HG03280 (cell line): ENCODE measurements at regions not wholly inside any gene's neighbourhood (a gene's known extent, or its start where the extent isn't known, plus 50 kb on each side); places are given as distances from the start of the nearest gene placed in this dataset.

Experiments
- ATAC-seq: cut with Tn5 transposase; IDR thresholded peaks from one replicate; pipeline ENCODE4 v1.9.1; 2021; ENCODE audit warnings: mild to moderate bottlenecking, moderate library complexity; ENCODE audit not compliant: unreplicated experiment

GRCh38 chr18:45373286-45373880 lies 241.9 kb upstream of the SLC14A2 start:
- ATAC-seq = no peak

GRCh38 chr18:45374236-45374635 lies 241.0 kb upstream of the SLC14A2 start:
- ATAC-seq = no peak

- no peak for ATAC-seq
Measured at GRCh38 chr18:45374878-45375630, 240.2 kb upstream of the SLC14A2 start.

GRCh38 chr18:45376193-45376592 lies 239.1 kb upstream of the SLC14A2 start:
- ATAC-seq = no peak

GRCh38 chr18:45378308-45378707 lies 237.0 kb upstream of the SLC14A2 start:
- ATAC-seq = no peak

- ATAC-seq = no peak
Measured at GRCh38 chr18:45378933-45379332, 236.3 kb upstream of the SLC14A2 start.

GRCh38 chr18:45379903-45380302 lies 235.4 kb upstream of the SLC14A2 start:
- no peak for ATAC-seq

- ATAC-seq = no peak
Measured at GRCh38 chr18:45381282-45381681, 234.0 kb upstream of the SLC14A2 start.

GRCh38 chr18:45383228-45383627 lies 232.0 kb upstream of the SLC14A2 start:
- no peak for ATAC-seq

- peak; percentile 49 for ATAC-seq
Measured at GRCh38 chr18:45384137-45384961, 230.9 kb upstream of the SLC14A2 start.

GRCh38 chr18:45384962-45385315 lies 230.3 kb upstream of the SLC14A2 start:
- no peak for ATAC-seq

GRCh38 chr18:45386041-45386655 lies 229.1 kb upstream of the SLC14A2 start:
- ATAC-seq = no peak

GRCh38 chr18:45387229-45387628 lies 228.0 kb upstream of the SLC14A2 start:
- ATAC-seq = no peak

- ATAC-seq = no peak
Measured at GRCh38 chr18:45398448-45398847, 216.8 kb upstream of the SLC14A2 start.

- ATAC-seq = no peak
Measured at GRCh38 chr18:45399146-45399545, 216.1 kb upstream of the SLC14A2 start.

GRCh38 chr18:45399643-45400042 lies 215.6 kb upstream of the SLC14A2 start:
- no peak for ATAC-seq

GRCh38 chr18:45402485-45403056 lies 212.7 kb upstream of the SLC14A2 start:
- no peak for ATAC-seq

GRCh38 chr18:45403341-45404049 lies 211.8 kb upstream of the SLC14A2 start:
- ATAC-seq = no peak

- ATAC-seq = no peak
Measured at GRCh38 chr18:45408218-45408617, 207.1 kb upstream of the SLC14A2 start.

- ATAC-seq = no peak
Measured at GRCh38 chr18:45409971-45410370, 205.3 kb upstream of the SLC14A2 start.
